Peyer's patch (tissue), 4 donors: ENCODE measurements at regions not wholly inside any gene's neighbourhood (a gene's known extent, or its start where the extent isn't known, plus 50 kb on each side); places are given as distances from the start of the nearest gene placed in this dataset.

ENCODE experiments used
- POLR2A ChIP-seq, 2 donors: fragments of 450-650 bp; IDR thresholded peaks; one replicate each; pipeline ENCODE4 v1.5.1; 2017; ENCODE audit warnings: antibody characterized with exemption in 2 of 2, mild to moderate bottlenecking in 2 of 2, moderate library complexity in 2 of 2
- TF ChIP-seq, protein P1 (sequence below), 6 experiments: fragments of 450-650 bp in 4 of 6; fragments of 200-600 bp in 2 of 6; sonication (generic) in 1 of 6; IDR thresholded peaks; one replicate each; pipeline ENCODE4 v1.5.1; 2017 to 2019; ENCODE audit warnings: antibody characterized with exemption in 6 of 6, mild to moderate bottlenecking in 3 of 6, moderate library complexity in 1 of 6

DNA sequence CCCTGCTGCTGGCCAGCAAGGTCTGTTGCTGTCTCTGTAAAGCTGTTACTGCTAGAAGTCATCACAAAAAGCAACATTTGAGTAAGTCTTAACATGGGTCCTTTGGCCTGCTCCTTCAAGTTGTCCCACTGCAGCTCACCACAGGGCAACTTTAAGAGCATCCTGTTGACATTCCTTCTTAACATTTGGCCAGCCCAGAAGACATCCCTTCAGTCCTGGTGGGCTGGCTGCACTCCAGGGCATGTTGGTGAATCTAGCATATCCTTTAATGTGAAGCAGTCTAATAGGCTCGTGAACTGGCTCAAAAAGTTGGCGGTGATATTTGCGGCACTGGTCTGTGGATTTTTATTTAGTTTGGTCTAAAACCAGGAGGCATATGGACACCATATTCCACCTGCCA lies 92.2 kb upstream of the MAML3 start:
- no peak for TF ChIP-seq POLR2A (IDR thresholded peaks at IDR 0.05)
- TF ChIP-seq, protein P1, sequence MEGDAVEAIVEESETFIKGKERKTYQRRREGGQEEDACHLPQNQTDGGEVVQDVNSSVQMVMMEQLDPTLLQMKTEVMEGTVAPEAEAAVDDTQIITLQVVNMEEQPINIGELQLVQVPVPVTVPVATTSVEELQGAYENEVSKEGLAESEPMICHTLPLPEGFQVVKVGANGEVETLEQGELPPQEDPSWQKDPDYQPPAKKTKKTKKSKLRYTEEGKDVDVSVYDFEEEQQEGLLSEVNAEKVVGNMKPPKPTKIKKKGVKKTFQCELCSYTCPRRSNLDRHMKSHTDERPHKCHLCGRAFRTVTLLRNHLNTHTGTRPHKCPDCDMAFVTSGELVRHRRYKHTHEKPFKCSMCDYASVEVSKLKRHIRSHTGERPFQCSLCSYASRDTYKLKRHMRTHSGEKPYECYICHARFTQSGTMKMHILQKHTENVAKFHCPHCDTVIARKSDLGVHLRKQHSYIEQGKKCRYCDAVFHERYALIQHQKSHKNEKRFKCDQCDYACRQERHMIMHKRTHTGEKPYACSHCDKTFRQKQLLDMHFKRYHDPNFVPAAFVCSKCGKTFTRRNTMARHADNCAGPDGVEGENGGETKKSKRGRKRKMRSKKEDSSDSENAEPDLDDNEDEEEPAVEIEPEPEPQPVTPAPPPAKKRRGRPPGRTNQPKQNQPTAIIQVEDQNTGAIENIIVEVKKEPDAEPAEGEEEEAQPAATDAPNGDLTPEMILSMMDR (IDR thresholded peaks at IDR 0.05) = no peak
